IMR-90 (cell line): ENCODE measurements at regions not wholly inside any gene's neighbourhood (a gene's known extent, or its start where the extent isn't known, plus 50 kb on each side); places are given as distances from the start of the nearest gene placed in this dataset.

Experiments used
- CEBPB ChIP-seq: IDR thresholded peaks from 2 replicates; pipeline ENCODE4 v1.6.1; 2012; ENCODE audit warnings: low read depth, low read length, improper control_type of control experiment
- MAZ ChIP-seq: IDR thresholded peaks from 2 replicates; pipeline ENCODE4 v1.6.1; 2012; ENCODE audit warnings: low read depth, mild to moderate bottlenecking, low read length, improper control_type of control experiment, moderate library complexity, borderline replicate concordance
- POLR2A ChIP-seq: IDR thresholded peaks from 2 replicates; pipeline ENCODE4 v1.6.1; 2012; ENCODE audit warnings: mild to moderate bottlenecking, low read depth, low read length
- TF ChIP-seq, protein P1 (sequence below): conservative IDR thresholded peaks from 2 replicates; pipeline ENCODE4 v1.5.1; 2012; ENCODE audit warnings: mild to moderate bottlenecking, low read depth, low read length, improper control_type of control experiment
- TF ChIP-seq, protein P2 (sequence below): fragments of 150-350 bp; IDR thresholded peaks from 2 replicates; pipeline ENCODE4 v1.6.1; 2016; ENCODE audit warnings: low read depth, mild to moderate bottlenecking, low read length, moderate library complexity, borderline replicate concordance
- TF ChIP-seq, protein P3 (sequence below): fragments of 150-350 bp; IDR thresholded peaks from 2 replicates; pipeline ENCODE4 v1.6.1; 2017; ENCODE audit warnings: mild to moderate bottlenecking, antibody characterized with exemption, low read length, low read depth

DNA sequence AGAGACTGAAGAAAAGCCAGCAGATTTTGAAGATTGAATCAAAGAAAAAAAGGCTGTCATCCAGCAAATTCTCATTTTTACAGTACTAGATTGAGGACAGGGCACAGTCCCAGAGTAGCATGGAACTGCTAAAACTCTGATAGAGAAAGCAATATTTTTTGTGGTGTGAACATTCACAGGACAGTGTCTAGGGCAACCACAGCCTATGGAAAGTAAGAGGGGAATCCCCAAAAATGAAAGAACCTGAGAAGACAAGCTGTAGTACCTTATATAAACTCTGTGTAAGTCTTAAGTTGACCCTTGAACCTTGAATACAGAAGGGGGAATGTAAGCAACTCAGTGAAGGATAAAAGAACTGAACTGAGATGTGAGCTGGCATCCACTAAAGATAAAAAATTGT lies 540.3 kb downstream of the HINT1 start:
- TF ChIP-seq, protein P1, sequence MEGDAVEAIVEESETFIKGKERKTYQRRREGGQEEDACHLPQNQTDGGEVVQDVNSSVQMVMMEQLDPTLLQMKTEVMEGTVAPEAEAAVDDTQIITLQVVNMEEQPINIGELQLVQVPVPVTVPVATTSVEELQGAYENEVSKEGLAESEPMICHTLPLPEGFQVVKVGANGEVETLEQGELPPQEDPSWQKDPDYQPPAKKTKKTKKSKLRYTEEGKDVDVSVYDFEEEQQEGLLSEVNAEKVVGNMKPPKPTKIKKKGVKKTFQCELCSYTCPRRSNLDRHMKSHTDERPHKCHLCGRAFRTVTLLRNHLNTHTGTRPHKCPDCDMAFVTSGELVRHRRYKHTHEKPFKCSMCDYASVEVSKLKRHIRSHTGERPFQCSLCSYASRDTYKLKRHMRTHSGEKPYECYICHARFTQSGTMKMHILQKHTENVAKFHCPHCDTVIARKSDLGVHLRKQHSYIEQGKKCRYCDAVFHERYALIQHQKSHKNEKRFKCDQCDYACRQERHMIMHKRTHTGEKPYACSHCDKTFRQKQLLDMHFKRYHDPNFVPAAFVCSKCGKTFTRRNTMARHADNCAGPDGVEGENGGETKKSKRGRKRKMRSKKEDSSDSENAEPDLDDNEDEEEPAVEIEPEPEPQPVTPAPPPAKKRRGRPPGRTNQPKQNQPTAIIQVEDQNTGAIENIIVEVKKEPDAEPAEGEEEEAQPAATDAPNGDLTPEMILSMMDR = no peak
- TF ChIP-seq POLR2A = no peak
- no peak for TF ChIP-seq CEBPB
- TF ChIP-seq, protein P2, sequence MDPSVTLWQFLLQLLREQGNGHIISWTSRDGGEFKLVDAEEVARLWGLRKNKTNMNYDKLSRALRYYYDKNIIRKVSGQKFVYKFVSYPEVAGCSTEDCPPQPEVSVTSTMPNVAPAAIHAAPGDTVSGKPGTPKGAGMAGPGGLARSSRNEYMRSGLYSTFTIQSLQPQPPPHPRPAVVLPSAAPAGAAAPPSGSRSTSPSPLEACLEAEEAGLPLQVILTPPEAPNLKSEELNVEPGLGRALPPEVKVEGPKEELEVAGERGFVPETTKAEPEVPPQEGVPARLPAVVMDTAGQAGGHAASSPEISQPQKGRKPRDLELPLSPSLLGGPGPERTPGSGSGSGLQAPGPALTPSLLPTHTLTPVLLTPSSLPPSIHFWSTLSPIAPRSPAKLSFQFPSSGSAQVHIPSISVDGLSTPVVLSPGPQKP = no peak
- TF ChIP-seq, protein P3, sequence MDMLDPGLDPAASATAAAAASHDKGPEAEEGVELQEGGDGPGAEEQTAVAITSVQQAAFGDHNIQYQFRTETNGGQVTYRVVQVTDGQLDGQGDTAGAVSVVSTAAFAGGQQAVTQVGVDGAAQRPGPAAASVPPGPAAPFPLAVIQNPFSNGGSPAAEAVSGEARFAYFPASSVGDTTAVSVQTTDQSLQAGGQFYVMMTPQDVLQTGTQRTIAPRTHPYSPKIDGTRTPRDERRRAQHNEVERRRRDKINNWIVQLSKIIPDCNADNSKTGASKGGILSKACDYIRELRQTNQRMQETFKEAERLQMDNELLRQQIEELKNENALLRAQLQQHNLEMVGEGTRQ = no peak
- TF ChIP-seq MAZ = no peak
